Lower leg skin (tissue), 3 donors: ENCODE measurements at regions not wholly inside any gene's neighbourhood (a gene's known extent, or its start where the extent isn't known, plus 50 kb on each side); places are given as distances from the start of the nearest gene placed in this dataset.

Experiments used
- CTCF ChIP-seq, 3 donors: fragments of 450-650 bp; IDR thresholded peaks; one replicate each; pipeline ENCODE4 v1.5.1; 2016; ENCODE audit warnings: antibody characterized with exemption in 3 of 3, mild to moderate bottlenecking in 3 of 3, moderate library complexity in 2 of 3
- POLR2A ChIP-seq, 2 donors: fragments of 450-650 bp; IDR thresholded peaks; one replicate each; pipeline ENCODE4 v1.6.1; 2016 to 2017; ENCODE audit warnings: antibody characterized with exemption in 2 of 2, mild to moderate bottlenecking in 1 of 2, moderate library complexity in 1 of 2

- TF ChIP-seq CTCF (IDR thresholded peaks at IDR 0.05) (no peak), POLR2A (IDR thresholded peaks at IDR 0.05) (no peak)
Measured at GRCh38 chr17:13874134-13874533, 195.2 kb upstream of the COX10 start.
